ENCODE measurements at regions not wholly inside any gene's neighbourhood (a gene's known extent, or its start where the extent isn't known, plus 50 kb on each side); places are given as distances from the start of the nearest gene placed in this dataset.

- TF ChIP-seq CTCF (conservative IDR thresholded peaks at IDR 0.05; ENCODE audit: low read depth in 2 of 2) = no peak
- TF ChIP-seq ZNF462 (CRISPR knock-in tag; IDR thresholded peaks at IDR 0.05) = no peak
- no peak for TF ChIP-seq EZH2phosphoT487 (IDR thresholded peaks at IDR 0.05; ENCODE audit: unreplicated experiment)
- TF ChIP-seq CREB1 (CRISPR knock-in tag; IDR thresholded peaks at IDR 0.05; ENCODE audit: low read depth) = no peak
- TF ChIP-seq EZH2 (IDR thresholded peaks at IDR 0.05; ENCODE audit: low read depth, unreplicated experiment) = no peak
- TF ChIP-seq REST (IDR thresholded peaks at IDR 0.05; ENCODE audit: unreplicated experiment) = no peak
- no peak for TF ChIP-seq POLR2AphosphoS5 (IDR thresholded peaks at IDR 0.05; ENCODE audit: low read depth)
- no peak for TF ChIP-seq JUNB (IDR thresholded peaks at IDR 0.05; ENCODE audit: unreplicated experiment)
- TF ChIP-seq NANOG (IDR thresholded peaks at IDR 0.05; ENCODE audit: borderline replicate concordance) = no peak
- TF ChIP-seq STAT1 (IDR thresholded peaks at IDR 0.05; ENCODE audit: unreplicated experiment) = no peak
- TF ChIP-seq ETS1 (IDR thresholded peaks at IDR 0.05) = no peak
Measured at GRCh38 chr10:105868935-105869334, 1227.8 kb downstream of the SORCS3 start.

Data from GM23338 (cell line).